ENCODE measurements at regions not wholly inside any gene's neighbourhood (a gene's known extent, or its start where the extent isn't known, plus 50 kb on each side); places are given as distances from the start of the nearest gene placed in this dataset.

DNA sequence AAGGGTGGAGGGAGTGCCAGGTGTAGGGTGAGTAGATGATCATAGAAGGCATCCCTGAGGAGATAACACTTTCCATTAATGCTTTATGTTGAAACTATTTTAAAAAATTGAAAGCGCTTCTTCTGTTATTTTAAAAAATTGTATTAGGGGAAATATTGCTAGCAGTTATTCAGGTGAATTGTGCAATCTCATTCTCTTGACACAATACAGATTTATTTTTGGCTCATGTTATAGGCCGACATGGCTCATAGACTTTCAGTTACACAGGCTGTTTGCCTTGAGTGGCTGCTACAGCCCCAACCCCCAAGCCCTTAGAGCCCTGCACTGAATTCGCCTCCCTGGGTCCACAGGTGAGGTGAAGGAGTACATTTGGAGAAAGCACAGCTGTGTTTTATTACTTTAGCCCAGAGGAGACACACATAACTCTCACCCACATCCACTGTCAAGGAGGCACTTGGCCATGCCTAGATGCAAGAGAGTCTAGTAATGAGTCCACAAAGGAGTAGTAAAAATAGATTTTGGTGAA, 228.2 kb downstream of the RFPL4B start:
- H3K4me3 ChIP-seq (ENCODE audit: low read length): no peak overlapping the region
- TF ChIP-seq, protein P1, sequence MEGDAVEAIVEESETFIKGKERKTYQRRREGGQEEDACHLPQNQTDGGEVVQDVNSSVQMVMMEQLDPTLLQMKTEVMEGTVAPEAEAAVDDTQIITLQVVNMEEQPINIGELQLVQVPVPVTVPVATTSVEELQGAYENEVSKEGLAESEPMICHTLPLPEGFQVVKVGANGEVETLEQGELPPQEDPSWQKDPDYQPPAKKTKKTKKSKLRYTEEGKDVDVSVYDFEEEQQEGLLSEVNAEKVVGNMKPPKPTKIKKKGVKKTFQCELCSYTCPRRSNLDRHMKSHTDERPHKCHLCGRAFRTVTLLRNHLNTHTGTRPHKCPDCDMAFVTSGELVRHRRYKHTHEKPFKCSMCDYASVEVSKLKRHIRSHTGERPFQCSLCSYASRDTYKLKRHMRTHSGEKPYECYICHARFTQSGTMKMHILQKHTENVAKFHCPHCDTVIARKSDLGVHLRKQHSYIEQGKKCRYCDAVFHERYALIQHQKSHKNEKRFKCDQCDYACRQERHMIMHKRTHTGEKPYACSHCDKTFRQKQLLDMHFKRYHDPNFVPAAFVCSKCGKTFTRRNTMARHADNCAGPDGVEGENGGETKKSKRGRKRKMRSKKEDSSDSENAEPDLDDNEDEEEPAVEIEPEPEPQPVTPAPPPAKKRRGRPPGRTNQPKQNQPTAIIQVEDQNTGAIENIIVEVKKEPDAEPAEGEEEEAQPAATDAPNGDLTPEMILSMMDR (conservative IDR thresholded peaks at IDR 0.05; ENCODE audit: low read depth, low read length): no peak
- DNase-seq (ENCODE audit: low read depth): no peak

DNA sequence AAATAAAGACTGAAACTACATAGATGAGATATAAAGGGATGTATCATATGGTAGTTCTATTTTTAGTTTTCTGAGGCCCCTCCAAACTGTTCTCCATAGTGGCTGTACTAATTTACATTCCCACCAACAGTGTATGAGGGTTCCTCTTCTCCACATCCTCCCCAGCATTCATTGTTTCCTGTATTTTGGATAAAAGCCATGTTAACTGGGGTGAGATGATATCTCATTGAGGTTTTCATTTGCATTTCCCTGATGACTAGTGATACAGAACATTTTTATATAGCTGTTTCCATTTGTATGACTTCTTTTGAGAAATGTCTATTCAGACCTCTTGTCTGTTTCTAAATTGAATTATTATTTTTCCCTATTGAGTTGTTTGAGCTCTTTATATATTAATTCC, 229.3 kb downstream of the RFPL4B start:
- H3K4me3 ChIP-seq (ENCODE audit: low read length): no peak overlapping the region
- TF ChIP-seq, protein P1 (conservative IDR thresholded peaks at IDR 0.05; ENCODE audit: low read depth, low read length): no peak
- DNase-seq (ENCODE audit: low read depth): no peak

DNA sequence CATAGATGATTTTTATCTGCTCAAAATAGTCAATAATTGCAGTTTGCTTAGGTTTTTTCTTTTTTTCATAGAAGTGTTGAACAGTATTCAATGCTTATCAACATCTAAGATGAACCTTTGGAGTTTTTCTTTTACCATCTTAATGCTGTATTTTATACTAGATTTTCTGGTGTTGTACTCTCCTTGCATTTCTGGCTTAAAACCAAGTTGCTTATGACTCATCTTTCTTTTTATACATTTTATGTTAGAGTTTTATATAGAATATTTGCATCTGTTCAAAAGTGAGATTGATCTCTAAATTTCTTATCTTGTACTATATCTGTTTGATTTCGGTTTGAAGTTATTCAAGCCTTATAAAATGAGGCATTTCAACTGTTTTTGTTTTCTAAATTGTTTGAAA, 232.5 kb downstream of the RFPL4B start:
- DNase-seq (ENCODE audit: low read depth): no peak
- TF ChIP-seq, protein P1 (conservative IDR thresholded peaks at IDR 0.05; ENCODE audit: low read depth, low read length): no peak
- no peak overlapping the region for H3K4me3 ChIP-seq (ENCODE audit: low read length)

DNA sequence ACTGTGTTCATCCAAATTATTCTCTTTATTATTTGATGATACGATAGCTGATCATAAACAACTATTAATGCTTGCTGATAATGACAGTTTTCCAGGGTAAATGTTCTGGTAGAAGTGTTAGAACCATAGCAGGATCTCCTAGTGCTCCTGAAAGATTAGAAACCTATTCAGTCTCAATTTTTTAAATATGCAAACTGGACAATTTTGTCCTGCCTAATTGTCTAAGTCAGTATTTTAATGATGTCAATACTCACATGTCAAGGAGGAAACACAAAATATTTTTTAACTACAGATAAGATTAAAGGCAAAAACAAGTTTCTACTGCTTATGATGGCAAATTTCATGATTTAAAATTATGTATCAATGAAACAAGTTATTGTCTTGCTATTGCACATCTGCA, 233.9 kb downstream of the RFPL4B start:
- no peak overlapping the region for H3K4me3 ChIP-seq (ENCODE audit: low read length)
- no peak for DNase-seq (ENCODE audit: low read depth)
- TF ChIP-seq, protein P1 (conservative IDR thresholded peaks at IDR 0.05; ENCODE audit: low read depth, low read length): no peak

DNA sequence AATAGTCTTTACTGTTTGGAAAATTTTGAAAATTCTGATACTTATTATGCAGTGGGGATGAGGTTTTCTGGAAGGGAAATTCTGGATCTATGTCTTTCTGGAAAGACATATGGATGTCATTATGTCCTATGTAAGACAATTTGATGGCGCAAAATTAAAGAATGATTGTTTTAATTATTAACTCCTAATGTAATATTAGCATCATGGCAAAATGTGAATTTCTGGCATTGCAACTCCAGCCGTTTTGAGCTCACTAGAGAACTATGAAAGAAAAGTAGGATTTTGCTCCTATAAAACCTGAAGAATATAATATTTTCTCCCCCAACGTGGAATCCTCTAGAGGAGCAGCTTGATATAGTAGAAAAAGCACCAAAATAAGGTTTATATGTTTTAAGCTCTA, 243.2 kb downstream of the RFPL4B start:
- TF ChIP-seq, protein P1 (conservative IDR thresholded peaks at IDR 0.05; ENCODE audit: low read depth, low read length): no peak
- no peak for DNase-seq (ENCODE audit: low read depth)
- no peak overlapping the region for H3K4me3 ChIP-seq (ENCODE audit: low read length)

DNA sequence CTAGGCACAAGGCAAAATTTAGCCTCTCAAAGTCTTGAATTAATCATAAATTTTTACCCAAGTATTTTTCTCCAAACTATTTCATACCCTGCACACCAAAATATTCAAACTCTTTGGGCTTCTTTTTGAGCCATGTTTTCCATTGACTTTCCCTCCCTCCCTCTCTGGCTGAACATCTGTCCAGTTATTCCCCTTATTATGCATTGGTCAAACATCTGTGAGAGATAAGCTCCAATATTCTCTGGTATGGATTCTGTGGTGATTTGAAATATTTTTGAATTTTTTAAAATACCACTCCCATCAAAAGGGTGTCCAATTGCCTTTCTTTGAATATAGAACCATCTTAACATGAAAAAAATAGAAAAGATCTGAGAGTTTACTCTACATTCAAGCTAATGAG, 244.2 kb downstream of the RFPL4B start:
- no peak for DNase-seq (ENCODE audit: low read depth)
- TF ChIP-seq, protein P1 (conservative IDR thresholded peaks at IDR 0.05; ENCODE audit: low read depth, low read length): no peak
- no peak overlapping the region for H3K4me3 ChIP-seq (ENCODE audit: low read length)

DNA sequence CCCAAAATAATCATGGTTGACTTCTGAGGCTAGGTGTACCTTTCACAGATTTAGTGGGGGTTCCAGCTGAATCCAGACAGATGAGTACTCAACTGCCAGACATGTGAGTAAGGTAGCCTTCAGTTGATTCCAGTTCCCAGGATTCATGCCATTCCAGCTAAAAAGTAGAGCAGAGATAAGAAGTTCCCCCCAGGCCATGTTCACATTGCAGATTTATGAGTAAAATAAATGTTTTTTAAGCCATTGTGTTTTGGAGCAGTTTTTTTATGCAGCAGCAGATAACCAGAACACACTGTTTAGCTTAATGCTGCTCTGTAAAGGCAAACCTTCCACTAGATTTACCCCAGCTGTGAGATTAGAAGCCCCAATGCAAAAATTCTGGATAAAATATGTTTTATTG, 245.0 kb downstream of the RFPL4B start:
- TF ChIP-seq, protein P1 (conservative IDR thresholded peaks at IDR 0.05; ENCODE audit: low read depth, low read length): no peak
- DNase-seq (ENCODE audit: low read depth): no peak

More for the DNA sequence above, 245.0 kb downstream of the RFPL4B start:
- no peak overlapping the region for H3K4me3 ChIP-seq (ENCODE audit: low read length)

Data from retinal pigment epithelial cell (primary cell).